Hepatocyte (in vitro differentiated cells): ENCODE measurements at regions not wholly inside any gene's neighbourhood (a gene's known extent, or its start where the extent isn't known, plus 50 kb on each side); places are given as distances from the start of the nearest gene placed in this dataset.

Experiments used
- DNase-seq: peaks from one replicate; pipeline ENCODE4 v3.0.0-alpha.2; 2016; ENCODE audit warnings: low spot score
- H2AFZ ChIP-seq: fragments of 200-600 bp; sonication (generic); 2 replicates; pipeline ENCODE4 v1.6.0; 2016; ENCODE audit warnings: antibody characterized with exemption, mild to moderate bottlenecking
- H3K27ac ChIP-seq: fragments of 200-600 bp; sonication (generic); 2 replicates; pipeline ENCODE4 v1.5.1; 2016; ENCODE audit warnings: mild to moderate bottlenecking
- H3K27me3 ChIP-seq: fragments of 200-600 bp; sonication (generic); 2 replicates; pipeline ENCODE4 v1.6.1; 2016
- H3K36me3 ChIP-seq: fragments of 200-600 bp; sonication (generic); replicated peaks from 2 replicates; pipeline ENCODE4 v1.5.1; 2016; ENCODE audit warnings: low read depth; ENCODE audit not compliant: insufficient read depth
- H3K4me1 ChIP-seq: fragments of 200-600 bp; sonication (generic); 2 replicates; pipeline ENCODE4 v1.5.1; 2016; ENCODE audit warnings: mild to moderate bottlenecking, moderate library complexity; ENCODE audit not compliant: insufficient read depth
- H3K4me2 ChIP-seq: fragments of 200-600 bp; sonication (generic); 2 replicates; pipeline ENCODE4 v1.6.0; 2016
- H3K4me3 ChIP-seq: fragments of 200-600 bp; sonication (generic); 2 replicates; pipeline ENCODE4 v1.5.1; 2016; ENCODE audit warnings: mild to moderate bottlenecking
- H3K79me2 ChIP-seq: fragments of 200-600 bp; sonication (generic); 2 replicates; pipeline ENCODE4 v1.6.0; 2017; ENCODE audit warnings: mild to moderate bottlenecking
- H3K9me2 ChIP-seq: fragments of 200-600 bp; sonication (generic); replicated peaks from 2 replicates; pipeline ENCODE4 v1.6.0; 2017; ENCODE audit warnings: mild to moderate bottlenecking; ENCODE audit not compliant: insufficient read depth
- H3K9me3 ChIP-seq: fragments of 200-600 bp; sonication (generic); 2 replicates; pipeline ENCODE4 v1.5.1; 2016; ENCODE audit warnings: low read depth, mild to moderate bottlenecking
- H4K20me1 ChIP-seq: fragments of 200-600 bp; sonication (generic); 2 replicates; pipeline ENCODE4 v1.6.0; 2016; ENCODE audit warnings: mild to moderate bottlenecking; ENCODE audit not compliant: insufficient read depth, poor library complexity, severe bottlenecking
- EZH2 ChIP-seq: fragments of 200-600 bp; sonication (generic); IDR thresholded peaks from 2 replicates; pipeline ENCODE4 v1.6.1; 2016; ENCODE audit warnings: antibody characterized with exemption, mild to moderate bottlenecking, borderline replicate concordance
- EZH2phosphoT487 ChIP-seq: fragments of 200-600 bp; sonication (generic); IDR thresholded peaks from one replicate; pipeline ENCODE4 v1.6.1; 2018; ENCODE audit warnings: antibody characterized with exemption, mild to moderate bottlenecking, low read depth, moderate library complexity; ENCODE audit not compliant: unreplicated experiment, severe bottlenecking
- WGBS: methylation state at CpG from one replicate; pipeline ENCODE4 v1.1.6; 2016; ENCODE audit warnings: low lambda C conversion rate; ENCODE audit errors: missing lambda C conversion rate; 5-methylcytosine and 5-hydroxymethylcytosine counted together
- TF ChIP-seq, protein P1 (sequence below): fragments of 200-600 bp; sonication (generic); IDR thresholded peaks from 2 replicates; pipeline ENCODE4 v1.5.1; 2016; ENCODE audit warnings: antibody characterized with exemption, mild to moderate bottlenecking; ENCODE audit not compliant: poor library complexity

DNA sequence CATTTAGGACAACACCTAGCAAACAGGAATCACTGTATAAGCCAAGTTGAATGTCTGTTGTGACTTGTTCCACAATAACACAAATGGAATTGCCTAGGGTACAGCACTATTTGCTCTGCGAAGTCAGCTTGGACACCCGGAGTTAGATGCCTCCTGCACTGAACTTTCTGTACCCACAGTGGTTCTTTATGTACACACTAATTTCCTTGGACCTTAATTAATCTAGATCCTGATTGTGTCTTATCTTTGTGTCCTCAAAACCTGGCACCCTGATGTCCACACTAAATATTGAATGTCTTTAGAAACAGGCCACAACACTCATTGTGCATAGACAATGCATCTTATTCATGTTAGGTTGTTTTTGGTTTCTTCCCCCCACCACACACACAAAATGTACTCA lies 278.9 kb upstream of the NR2F2 start:
- Histone ChIP-seq H3K4me1 (peaks cover 29% of the 10 kb centered on the region), H3K27ac (no peak overlapping the region)

DNA sequence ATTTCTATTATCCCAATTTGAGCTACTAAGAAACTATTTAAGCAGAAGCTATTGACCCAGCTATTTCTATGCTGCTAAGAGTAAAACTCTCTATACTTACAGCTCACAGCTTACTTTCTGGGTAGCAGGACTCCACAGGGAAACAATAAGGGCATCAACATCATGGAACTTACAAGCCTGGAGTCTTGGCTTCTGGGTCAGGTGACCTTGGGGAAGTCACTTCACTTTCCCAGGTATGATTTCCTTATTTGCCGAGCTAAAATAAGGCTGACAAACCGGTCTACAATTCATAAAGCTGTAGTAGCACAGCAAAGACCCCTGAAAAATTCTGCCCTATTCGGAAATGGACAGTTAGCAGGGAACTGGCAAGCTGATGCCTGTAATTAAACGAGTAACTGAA lies 278.3 kb upstream of the NR2F2 start:
- no peak overlapping the region for H3K27ac ChIP-seq
- H4K20me1 ChIP-seq: no peaks in the 10 kb centered on the region
- no peaks in the 10 kb centered on the region for H3K79me2 ChIP-seq
- H3K36me3 ChIP-seq: no peaks in the 10 kb centered on the region
- DNase-seq: no peak
- no peaks in the 10 kb centered on the region for H3K9me2 ChIP-seq
- no peak overlapping the region for H3K4me3 ChIP-seq
- peak overlapping the region; percentile 73 for H3K4me2 ChIP-seq
- no peaks in the 10 kb centered on the region for H3K9me3 ChIP-seq
- no peak overlapping the region for H2AFZ ChIP-seq
- H3K27me3 ChIP-seq: no peaks in the 10 kb centered on the region
- 73% methylated on average over 4 of the region's 4 CpGs for WGBS
- H3K4me1 ChIP-seq: peaks cover 26% of the 10 kb centered on the region
- TF ChIP-seq EZH2 (no peak), EZH2phosphoT487 (no peak)
- TF ChIP-seq, protein P1, sequence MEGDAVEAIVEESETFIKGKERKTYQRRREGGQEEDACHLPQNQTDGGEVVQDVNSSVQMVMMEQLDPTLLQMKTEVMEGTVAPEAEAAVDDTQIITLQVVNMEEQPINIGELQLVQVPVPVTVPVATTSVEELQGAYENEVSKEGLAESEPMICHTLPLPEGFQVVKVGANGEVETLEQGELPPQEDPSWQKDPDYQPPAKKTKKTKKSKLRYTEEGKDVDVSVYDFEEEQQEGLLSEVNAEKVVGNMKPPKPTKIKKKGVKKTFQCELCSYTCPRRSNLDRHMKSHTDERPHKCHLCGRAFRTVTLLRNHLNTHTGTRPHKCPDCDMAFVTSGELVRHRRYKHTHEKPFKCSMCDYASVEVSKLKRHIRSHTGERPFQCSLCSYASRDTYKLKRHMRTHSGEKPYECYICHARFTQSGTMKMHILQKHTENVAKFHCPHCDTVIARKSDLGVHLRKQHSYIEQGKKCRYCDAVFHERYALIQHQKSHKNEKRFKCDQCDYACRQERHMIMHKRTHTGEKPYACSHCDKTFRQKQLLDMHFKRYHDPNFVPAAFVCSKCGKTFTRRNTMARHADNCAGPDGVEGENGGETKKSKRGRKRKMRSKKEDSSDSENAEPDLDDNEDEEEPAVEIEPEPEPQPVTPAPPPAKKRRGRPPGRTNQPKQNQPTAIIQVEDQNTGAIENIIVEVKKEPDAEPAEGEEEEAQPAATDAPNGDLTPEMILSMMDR: no peak

More for the DNA sequence above, 278.9 kb upstream of the NR2F2 start:
- no peaks in the 10 kb centered on the region for H3K79me2 ChIP-seq
- H3K36me3 ChIP-seq: no peaks in the 10 kb centered on the region
- 72% methylated on average over 2 of the region's 2 CpGs for WGBS
- H3K4me3 ChIP-seq: no peak overlapping the region
- no peaks in the 10 kb centered on the region for H3K9me2 ChIP-seq
- no peak overlapping the region for H3K4me2 ChIP-seq
- no peak overlapping the region for H2AFZ ChIP-seq
- no peak for DNase-seq
- no peaks in the 10 kb centered on the region for H3K27me3 ChIP-seq
- H3K9me3 ChIP-seq: no peaks in the 10 kb centered on the region
- H4K20me1 ChIP-seq: no peaks in the 10 kb centered on the region
- TF ChIP-seq, protein P1: no peak

DNA sequence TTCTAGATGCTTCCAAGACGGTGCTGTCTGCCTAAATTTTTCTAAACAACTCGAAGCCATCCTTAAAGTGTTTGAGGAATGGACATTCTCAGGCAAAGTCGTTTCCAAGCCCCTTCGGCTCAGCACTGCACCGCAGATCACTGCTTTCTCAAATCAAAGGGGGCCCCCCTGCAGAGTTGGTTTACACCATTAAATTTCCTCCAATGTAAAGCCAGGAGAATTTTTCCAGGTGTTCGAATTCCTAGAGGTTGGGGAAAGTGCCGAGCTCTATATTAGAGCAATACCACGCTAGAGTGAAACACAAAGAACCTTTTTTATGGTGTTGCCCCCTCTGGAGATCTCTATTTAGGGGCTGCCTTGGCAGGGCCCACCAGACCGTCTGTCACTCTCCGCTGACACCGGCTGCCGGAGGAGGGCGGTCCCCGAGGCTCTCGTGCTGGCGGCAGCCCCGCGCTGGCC lies 277.9 kb upstream of the NR2F2 start:
- TF ChIP-seq EZH2 (no peak), EZH2phosphoT487 (no peak)
- TF ChIP-seq, protein P1: no peak
- WGBS: 42% methylated on average over 18 of the region's 18 CpGs
- no peak overlapping the region for H3K4me3 ChIP-seq
- H3K27ac ChIP-seq: no peak overlapping the region
- H3K9me3 ChIP-seq: no peaks in the 10 kb centered on the region
- DNase-seq: peak; percentile 19
- H3K27me3 ChIP-seq: no peaks in the 10 kb centered on the region
- peak overlapping the region; percentile 73 for H3K4me2 ChIP-seq
- peak overlapping the region; percentile 49 for H2AFZ ChIP-seq
- peaks cover 21% of the 10 kb centered on the region for H3K4me1 ChIP-seq
- no peaks in the 10 kb centered on the region for H3K9me2 ChIP-seq
- H4K20me1 ChIP-seq: no peaks in the 10 kb centered on the region
- H3K79me2 ChIP-seq: no peaks in the 10 kb centered on the region
- no peaks in the 10 kb centered on the region for H3K36me3 ChIP-seq
